ENCODE measurements at regions not wholly inside any gene's neighbourhood (a gene's known extent, or its start where the extent isn't known, plus 50 kb on each side); places are given as distances from the start of the nearest gene placed in this dataset.

GRCh38 chr2:215731108-215731658 is 282.2 kb downstream of the MREG start:
- no peak overlapping the region for H3K27ac ChIP-seq
- H3K36me3 ChIP-seq = no peaks in the 10 kb centered on the region
- DNase-seq (no peak), ATAC-seq (no peak)
- no peaks in the 10 kb centered on the region for H3K9me3 ChIP-seq
- TF ChIP-seq CTCF (IDR thresholded peaks at IDR 0.05) = no peak
- no peak overlapping the region for H3K4me3 ChIP-seq
- H3K4me1 ChIP-seq = peaks cover 15% of the 10 kb centered on the region
- H3K27me3 ChIP-seq = no peaks in the 10 kb centered on the region
- intact Hi-C loops (cut with DNase I) = no loop called here

- Histone ChIP-seq H3K4me1 (peaks cover 15% of the 10 kb centered on the region), H3K4me3 (no peak overlapping the region), H3K27ac (no peak overlapping the region), H3K36me3 (no peaks in the 10 kb centered on the region), H3K27me3 (no peaks in the 10 kb centered on the region), H3K9me3 (no peaks in the 10 kb centered on the region)
- TF ChIP-seq CTCF (IDR thresholded peaks at IDR 0.05) = no peak
- ATAC-seq (no peak), DNase-seq (no peak)
- intact Hi-C loops (cut with DNase I) = no loop called here
Measured at GRCh38 chr2:215729985-215730620, 283.2 kb downstream of the MREG start.

GRCh38 chr2:215728504-215729065 is 284.8 kb downstream of the MREG start:
- H3K27ac ChIP-seq = peak overlapping the region; percentile 14
- peak; percentile 94 for ATAC-seq
- no peak for DNase-seq

GRCh38 chr2:215727507-215728503 is 285.5 kb downstream of the MREG start:
- intact Hi-C loops (cut with DNase I) = no loop called here
- no peak for DNase-seq
- H3K4me3 ChIP-seq = no peak overlapping the region
- TF ChIP-seq CTCF (IDR thresholded peaks at IDR 0.05) = no peak
- peak overlapping the region; percentile 14 for H3K27ac ChIP-seq
- no peaks in the 10 kb centered on the region for H3K36me3 ChIP-seq
- ATAC-seq = no peak
- H3K9me3 ChIP-seq = no peaks in the 10 kb centered on the region
- peaks cover 15% of the 10 kb centered on the region for H3K4me1 ChIP-seq
- no peaks in the 10 kb centered on the region for H3K27me3 ChIP-seq

More at GRCh38 chr2:215728504-215729065, 284.8 kb downstream of the MREG start:
- TF ChIP-seq CTCF (IDR thresholded peaks at IDR 0.05) = peak; percentile 19
- Histone ChIP-seq H3K27me3 (no peaks in the 10 kb centered on the region), H3K4me3 (no peak overlapping the region), H3K36me3 (no peaks in the 10 kb centered on the region), H3K9me3 (no peaks in the 10 kb centered on the region), H3K4me1 (peaks cover 15% of the 10 kb centered on the region)
- intact Hi-C loops (cut with DNase I) = no loop called here

GRCh38 chr2:215726070-215726469 is 287.3 kb downstream of the MREG start:
- ATAC-seq = no peak
- Histone ChIP-seq H3K27ac (no peak overlapping the region), H3K4me1 (peaks cover 15% of the 10 kb centered on the region), H3K36me3 (no peaks in the 10 kb centered on the region), H3K27me3 (no peaks in the 10 kb centered on the region), H3K9me3 (no peaks in the 10 kb centered on the region), H3K4me3 (no peak overlapping the region)
- DNase-seq = no peak
- TF ChIP-seq CTCF (IDR thresholded peaks at IDR 0.05) = no peak
- intact Hi-C loops (cut with DNase I) = no loop called here
